ENCODE measurements at regions not wholly inside any gene's neighbourhood (a gene's known extent, or its start where the extent isn't known, plus 50 kb on each side); places are given as distances from the start of the nearest gene placed in this dataset.

DNA sequence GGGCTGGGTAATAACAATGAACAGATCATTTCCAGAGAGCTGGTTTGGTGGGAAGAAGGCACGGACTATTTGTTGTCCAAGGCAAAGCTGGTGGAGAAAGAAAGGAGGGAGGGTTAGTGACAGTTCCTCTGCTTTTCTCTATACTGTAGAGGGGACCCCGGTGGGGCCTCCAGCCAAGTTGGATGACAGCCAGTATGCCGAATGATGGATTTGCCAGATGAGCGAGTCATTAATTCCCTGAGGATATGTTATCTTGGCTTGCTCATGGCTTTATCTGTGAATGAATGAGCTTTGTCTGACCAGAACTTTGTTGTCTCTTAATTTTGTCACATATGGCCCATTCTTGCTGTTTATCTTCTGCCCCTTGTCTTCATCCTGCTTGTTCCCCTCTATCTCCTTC, 158.6 kb upstream of the GLRA1 start:
- no peak for TF ChIP-seq CTCF (IDR thresholded peaks at IDR 0.05)
- no peak for TF ChIP-seq POLR2A (IDR thresholded peaks at IDR 0.05)
